H9 (cell line): ENCODE measurements at regions not wholly inside any gene's neighbourhood (a gene's known extent, or its start where the extent isn't known, plus 50 kb on each side); places are given as distances from the start of the nearest gene placed in this dataset.

Source experiments
- DNase-seq: peaks from one replicate; pipeline ENCODE4 v3.0.0-alpha.2; 2017
- H2AFZ ChIP-seq: one replicate; pipeline ENCODE4 v1.6.1; 2013; ENCODE audit warnings: mild to moderate bottlenecking, low read length, control low read depth, moderate library complexity
- H2AK5ac ChIP-seq: 2 replicates; pipeline ENCODE4 v1.6.1; 2013; ENCODE audit warnings: low read length, control low read depth, mixed read lengths; ENCODE audit not compliant: insufficient read length
- H2BK120ac ChIP-seq: one replicate; pipeline ENCODE4 v1.6.1; 2013; ENCODE audit warnings: low read depth, mild to moderate bottlenecking, low read length, control low read depth, inconsistent platforms; ENCODE audit not compliant: poor library complexity, severe bottlenecking
- H2BK12ac ChIP-seq: 2 replicates; pipeline ENCODE4 v1.6.1; 2013; ENCODE audit warnings: low read length, control low read depth, mixed read lengths, low read depth; ENCODE audit not compliant: insufficient read length
- H2BK15ac ChIP-seq: 2 replicates; pipeline ENCODE4 v1.6.1; 2013; ENCODE audit warnings: low read depth, low read length, control low read depth
- H2BK20ac ChIP-seq: one replicate; pipeline ENCODE4 v1.6.1; 2013; ENCODE audit warnings: low read depth, mild to moderate bottlenecking, low read length, control low read depth, inconsistent platforms; ENCODE audit not compliant: poor library complexity, severe bottlenecking
- H2BK5ac ChIP-seq: 2 replicates; pipeline ENCODE4 v1.6.1; 2013; ENCODE audit warnings: low read length, control low read depth, mixed read lengths; ENCODE audit not compliant: insufficient read length
- H3K14ac ChIP-seq: 2 replicates; pipeline ENCODE4 v1.6.1; 2013; ENCODE audit warnings: low read length, control low read depth; ENCODE audit not compliant: insufficient read depth
- H3K18ac ChIP-seq: 2 replicates; pipeline ENCODE4 v1.6.1; 2013; ENCODE audit warnings: low read depth, mild to moderate bottlenecking, mixed read lengths, low read length, control low read depth; ENCODE audit not compliant: insufficient read length
- H3K23ac ChIP-seq: 2 replicates; pipeline ENCODE4 v1.6.1; 2013; ENCODE audit warnings: low read length, control low read depth, mixed read lengths, low read depth; ENCODE audit not compliant: insufficient read length
- H3K23me2 ChIP-seq: 2 replicates; pipeline ENCODE4 v1.6.1; 2013; ENCODE audit warnings: low read depth, mild to moderate bottlenecking, mixed read lengths, low read length, control low read depth; ENCODE audit not compliant: insufficient read length, poor library complexity, severe bottlenecking
- H3K27ac ChIP-seq: 2 replicates; pipeline ENCODE4 v1.5.1; 2013; ENCODE audit warnings: low read length, control low read depth, mixed read lengths, low read depth; ENCODE audit not compliant: insufficient read length
- H3K27me3 ChIP-seq: 2 replicates; pipeline ENCODE4 v1.6.1; 2013; ENCODE audit warnings: low read length, control low read depth, inconsistent platforms; ENCODE audit not compliant: insufficient read depth
- H3K4ac ChIP-seq: 2 replicates; pipeline ENCODE4 v1.6.1; 2013; ENCODE audit warnings: low read depth, mild to moderate bottlenecking, control low read depth, inconsistent platforms, low read length, moderate library complexity
- H3K4me1 ChIP-seq: 2 replicates; pipeline ENCODE4 v1.6.1; 2013; ENCODE audit warnings: low read length, control low read depth, inconsistent platforms; ENCODE audit not compliant: insufficient read depth
- H3K4me2 ChIP-seq: 2 replicates; pipeline ENCODE4 v1.6.1; 2013; ENCODE audit warnings: low read length, control low read depth, mixed read lengths; ENCODE audit not compliant: insufficient read length, insufficient read depth
- H3K56ac ChIP-seq: 2 replicates; pipeline ENCODE4 v1.6.1; 2013; ENCODE audit warnings: low read depth, mild to moderate bottlenecking, mixed read lengths, low read length, control low read depth; ENCODE audit not compliant: insufficient read length
- H3K79me1 ChIP-seq: 2 replicates; pipeline ENCODE4 v1.6.1; 2013; ENCODE audit warnings: low read depth, mild to moderate bottlenecking, moderate library complexity, low read length, control low read depth, inconsistent platforms; ENCODE audit not compliant: insufficient read depth, poor library complexity, severe bottlenecking
- H3K79me2 ChIP-seq: 2 replicates; pipeline ENCODE4 v1.6.1; 2013; ENCODE audit warnings: low read length, control low read depth, inconsistent platforms; ENCODE audit not compliant: insufficient read depth
- H3K9ac ChIP-seq: 2 replicates; pipeline ENCODE4 v1.6.1; 2013; ENCODE audit warnings: low read length, control low read depth, mixed read lengths; ENCODE audit not compliant: insufficient read length; ENCODE audit errors: extremely low read depth
- H3K9me3 ChIP-seq: one replicate; pipeline ENCODE4 v1.6.1; 2013; ENCODE audit warnings: low read depth, low read length, inconsistent platforms; ENCODE audit not compliant: control insufficient read depth
- H3T11ph ChIP-seq: one replicate; pipeline ENCODE4 v1.6.1; 2013; ENCODE audit warnings: mild to moderate bottlenecking, low read length, control low read depth, inconsistent platforms
- H4K20me1 ChIP-seq: one replicate; pipeline ENCODE4 v1.6.1; 2013; ENCODE audit not compliant: control insufficient read depth, insufficient read length, insufficient read depth
- H4K5ac ChIP-seq: 2 replicates; pipeline ENCODE4 v1.6.1; 2013; ENCODE audit warnings: low read depth, mild to moderate bottlenecking, mixed read lengths, low read length, control low read depth; ENCODE audit not compliant: insufficient read length
- H4K8ac ChIP-seq: replicated peaks from 2 replicates; pipeline ENCODE4 v1.6.1; 2013; ENCODE audit warnings: low read length, control low read depth, mixed read lengths, low read depth; ENCODE audit not compliant: insufficient read length
- H4K91ac ChIP-seq: 2 replicates; pipeline ENCODE4 v1.6.1; 2013; ENCODE audit warnings: low read depth, mild to moderate bottlenecking, moderate library complexity, mixed read lengths, low read length, control low read depth; ENCODE audit not compliant: insufficient read length
- H3K27ac Mint-ChIP-seq, 3 experiments: 2 replicates in 2 of 3; 3 replicates in 1 of 3; pipeline ENCODE4 v1.8.0; 2020 to 2021; ENCODE audit warnings: mixed read lengths in 3 of 3, mild to moderate bottlenecking in 1 of 3, moderate library complexity in 1 of 3
- H3K27me3 Mint-ChIP-seq: 2 replicates; pipeline ENCODE4 v1.8.0; 2021; ENCODE audit warnings: low read depth, mild to moderate bottlenecking, moderate library complexity, mixed read lengths
- H3K36me3 Mint-ChIP-seq, 3 experiments: 2 replicates in 2 of 3; 3 replicates in 1 of 3; pipeline ENCODE4 v1.8.0; 2020 to 2021; ENCODE audit warnings: low read depth in 3 of 3, mixed read lengths in 3 of 3; ENCODE audit not compliant: insufficient read depth in 1 of 3
- H3K4me1 Mint-ChIP-seq, 2 experiments: 2 replicates each; pipeline ENCODE4 v1.8.0; 2020; ENCODE audit warnings: mixed read lengths in 2 of 2
- H3K4me3 Mint-ChIP-seq, 2 experiments: 2 replicates in 1 of 2; 3 replicates in 1 of 2; pipeline ENCODE4 v1.8.0; 2020 to 2021; ENCODE audit warnings: mild to moderate bottlenecking in 2 of 2, mixed read lengths in 2 of 2, moderate library complexity in 1 of 2
- H3K9me3 Mint-ChIP-seq, 2 experiments: 2 replicates in 1 of 2; 3 replicates in 1 of 2; pipeline ENCODE4 v1.8.0; 2020; ENCODE audit warnings: mild to moderate bottlenecking in 2 of 2, mixed read lengths in 2 of 2, moderate library complexity in 1 of 2
- CTCF ChIP-seq: fragments of 200-600 bp; sonication (generic); conservative IDR thresholded peaks from 3 replicates; pipeline ENCODE4 v1.8.0; 2021; ENCODE audit warnings: antibody characterized with exemption, mild to moderate bottlenecking
- WGBS: extraction: QIAGEN DNeasy Blood & Tissue Kit; methylation state at CpG from one replicate; pipeline ENCODE4 v1.1.7; 2013; ENCODE audit warnings: missing lambda C conversion rate, low lambda C conversion rate, mixed read lengths; ENCODE audit not compliant: insufficient read length; ENCODE audit errors: extremely low coverage; 5-methylcytosine and 5-hydroxymethylcytosine counted together

- H3K79me2 ChIP-seq = no peaks in the 10 kb centered on the region
- H2BK20ac ChIP-seq = no peak overlapping the region
- no peaks in the 10 kb centered on the region for H3K27me3 Mint-ChIP-seq
- no peak overlapping the region for H2BK120ac ChIP-seq
- no peak overlapping the region for H3K4ac ChIP-seq
- DNase-seq = no peak
- H2AK5ac ChIP-seq = no peak overlapping the region
- H4K5ac ChIP-seq = no peak overlapping the region
- H3K4me1 ChIP-seq = no peaks in the 10 kb centered on the region
- H3K27me3 ChIP-seq = no peaks in the 10 kb centered on the region
- H4K20me1 ChIP-seq = no peaks in the 10 kb centered on the region
- H3K79me1 ChIP-seq = no peaks in the 10 kb centered on the region
- H4K91ac ChIP-seq = no peak overlapping the region
- H3K9me3 Mint-ChIP-seq = peaks cover 0 to 2% of the 10 kb centered on the region in 2 experiments; a peak in 1 of 5 replicates
- H3K9me3 ChIP-seq = no peaks in the 10 kb centered on the region
- H3K23ac ChIP-seq = no peak overlapping the region
- no peak overlapping the region for H3K4me2 ChIP-seq
- H2BK15ac ChIP-seq = no peak overlapping the region
- H3K27ac ChIP-seq = no peak overlapping the region
- H3T11ph ChIP-seq = no peak overlapping the region
- H3K14ac ChIP-seq = no peak overlapping the region
- no peak overlapping the region for H3K18ac ChIP-seq
- no peak overlapping the region for H3K9ac ChIP-seq
- TF ChIP-seq CTCF = no peak
- WGBS = no CpG with 5 or more reads among the region's 1 CpG
- no peak overlapping the region for H2BK12ac ChIP-seq
- H2BK5ac ChIP-seq = no peak overlapping the region
- H3K4me3 Mint-ChIP-seq = no peak overlapping the region
- H4K8ac ChIP-seq = no peak overlapping the region
- H3K56ac ChIP-seq = no peak overlapping the region
- H3K27ac Mint-ChIP-seq = no peak overlapping the region; a peak in 2 of 7 replicates
- H3K4me1 Mint-ChIP-seq = peaks cover 12 to 14% of the 10 kb centered on the region in 2 experiments
- H3K36me3 Mint-ChIP-seq = no peaks in the 10 kb centered on the region; a peak in 1 of 7 replicates
- H2AFZ ChIP-seq = no peak overlapping the region
- H3K23me2 ChIP-seq = no peaks in the 10 kb centered on the region
Measured at GRCh38 chr1:157455318-157455717, 97.0 kb downstream of the FCRL5 start.
